ENCODE measurements at regions not wholly inside any gene's neighbourhood (a gene's known extent, or its start where the extent isn't known, plus 50 kb on each side); places are given as distances from the start of the nearest gene placed in this dataset.

DNA sequence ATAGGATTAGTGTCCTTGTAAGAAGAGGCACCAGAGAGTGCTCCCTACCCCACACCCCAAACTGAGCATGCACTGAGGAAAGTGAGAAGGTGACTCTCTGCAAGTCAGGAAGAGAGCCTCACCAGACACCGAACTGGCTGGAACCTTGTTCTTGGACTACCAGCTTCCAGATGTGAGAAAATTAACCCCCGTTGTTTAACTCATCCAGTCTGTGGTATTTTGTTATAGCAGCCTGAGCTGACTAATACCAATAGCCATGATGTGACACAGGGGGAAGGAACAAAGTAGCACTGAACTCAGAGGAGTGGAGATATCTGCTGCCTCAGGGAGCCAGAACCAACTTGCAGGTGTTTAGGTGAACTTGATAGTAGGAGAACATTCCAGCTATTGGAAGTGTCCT lies 415.2 kb upstream of the ZMIZ1 start:
- TF ChIP-seq, protein P1, sequence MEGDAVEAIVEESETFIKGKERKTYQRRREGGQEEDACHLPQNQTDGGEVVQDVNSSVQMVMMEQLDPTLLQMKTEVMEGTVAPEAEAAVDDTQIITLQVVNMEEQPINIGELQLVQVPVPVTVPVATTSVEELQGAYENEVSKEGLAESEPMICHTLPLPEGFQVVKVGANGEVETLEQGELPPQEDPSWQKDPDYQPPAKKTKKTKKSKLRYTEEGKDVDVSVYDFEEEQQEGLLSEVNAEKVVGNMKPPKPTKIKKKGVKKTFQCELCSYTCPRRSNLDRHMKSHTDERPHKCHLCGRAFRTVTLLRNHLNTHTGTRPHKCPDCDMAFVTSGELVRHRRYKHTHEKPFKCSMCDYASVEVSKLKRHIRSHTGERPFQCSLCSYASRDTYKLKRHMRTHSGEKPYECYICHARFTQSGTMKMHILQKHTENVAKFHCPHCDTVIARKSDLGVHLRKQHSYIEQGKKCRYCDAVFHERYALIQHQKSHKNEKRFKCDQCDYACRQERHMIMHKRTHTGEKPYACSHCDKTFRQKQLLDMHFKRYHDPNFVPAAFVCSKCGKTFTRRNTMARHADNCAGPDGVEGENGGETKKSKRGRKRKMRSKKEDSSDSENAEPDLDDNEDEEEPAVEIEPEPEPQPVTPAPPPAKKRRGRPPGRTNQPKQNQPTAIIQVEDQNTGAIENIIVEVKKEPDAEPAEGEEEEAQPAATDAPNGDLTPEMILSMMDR (IDR thresholded peaks at IDR 0.05): no peak
- Histone ChIP-seq H3K27ac (no peak overlapping the region), H3K9me3 (no peaks in the 10 kb centered on the region), H3K36me3 (no peaks in the 10 kb centered on the region), H3K4me3 (no peak overlapping the region), H3K4me1 (peaks cover 0 to 5% (median 0%) of the 10 kb centered on the region in 9 donors), H3K27me3 (peaks cover 0 to 3% (median 0%) of the 10 kb centered on the region in 7 donors)
- DNase-seq: no peak
- intact Hi-C loops (cut with DNase I): loop anchor here in 5 of 10 donors (10.0 kb wide), 5 partner anchors 339 to 599 kb away; no protein-coding TSS in a partner anchor
- WGBS, 2 donors: 59 to 87% methylated on average over 2 of the region's 2 CpGs
- no peak for ATAC-seq

DNA sequence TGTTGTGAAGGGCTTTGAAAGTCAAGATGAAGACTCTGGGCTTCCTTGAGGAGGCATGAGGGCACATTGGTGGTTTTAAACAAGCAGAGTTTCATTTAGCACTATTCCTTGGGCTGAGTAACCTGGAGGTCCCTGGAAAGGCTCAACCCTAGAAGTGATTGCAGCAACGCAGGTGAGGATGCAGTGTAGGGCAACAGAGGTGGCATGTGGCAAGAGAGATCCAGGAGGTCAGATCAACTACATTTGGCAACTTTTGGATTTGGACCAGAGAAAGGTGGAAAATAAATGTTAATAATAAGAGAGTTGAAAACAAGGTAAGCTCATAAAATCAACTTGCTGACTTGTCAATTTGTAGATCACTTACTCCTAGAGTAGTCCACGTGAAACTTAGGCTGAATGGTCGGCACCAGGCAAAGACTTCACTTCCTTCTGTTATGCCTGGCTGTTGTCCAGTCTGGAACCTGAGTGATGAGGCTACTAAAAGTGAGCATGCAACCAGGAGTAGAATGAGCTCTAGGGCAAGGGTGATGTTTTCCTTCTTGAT lies 414.6 kb upstream of the ZMIZ1 start:
- ATAC-seq: no peak
- H3K9me3 ChIP-seq: no peaks in the 10 kb centered on the region
- no peak for DNase-seq
- H3K36me3 ChIP-seq: no peaks in the 10 kb centered on the region
- peaks cover 0 to 3% (median 0%) of the 10 kb centered on the region in 7 donors for H3K27me3 ChIP-seq
- TF ChIP-seq, protein P1 (IDR thresholded peaks at IDR 0.05): no peak
- H3K4me1 ChIP-seq: peaks cover 0 to 5% (median 0%) of the 10 kb centered on the region in 9 donors
- intact Hi-C loops (cut with DNase I): loop anchor here in 5 of 10 donors (10.0 kb wide), 5 partner anchors 339 to 599 kb away; no protein-coding TSS in a partner anchor
- no peak overlapping the region for H3K27ac ChIP-seq
- H3K4me3 ChIP-seq: no peak overlapping the region
- 58 to 77% methylated on average over 3 of the region's 3 CpGs for whole genome bisulfite sequencing, 2 donors

DNA sequence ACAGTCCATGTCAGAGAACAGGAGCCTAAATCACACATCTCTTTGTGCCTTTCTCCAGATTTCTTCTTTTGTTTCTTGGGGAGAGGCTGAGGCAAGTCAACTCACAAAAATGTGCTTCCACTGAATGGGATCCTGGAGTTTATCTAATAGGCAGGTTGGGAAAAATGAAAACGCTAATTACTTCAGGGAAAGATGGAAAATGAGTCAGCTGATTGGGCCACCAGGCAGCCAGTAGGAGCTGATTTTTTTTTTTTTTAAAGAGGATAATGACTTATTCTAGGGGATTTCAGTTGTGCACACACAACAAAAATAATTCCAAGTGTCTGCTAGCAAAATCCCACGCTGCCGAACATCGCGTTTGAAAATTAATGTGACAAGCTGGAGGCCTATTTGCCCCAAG lies 412.8 kb upstream of the ZMIZ1 start:
- intact Hi-C loops (cut with DNase I): loop anchor here in 8 of 10 donors (2.0 to 10.0 kb wide), 7 partner anchors 341 to 609 kb away; no protein-coding TSS in a partner anchor
- DNase-seq: no peak
- Histone ChIP-seq H3K9me3 (no peaks in the 10 kb centered on the region), H3K36me3 (no peaks in the 10 kb centered on the region), H3K4me3 (no peak overlapping the region), H3K27ac (no peak overlapping the region), H3K27me3 (peaks cover 0 to 3% (median 0%) of the 10 kb centered on the region in 7 donors), H3K4me1 (peaks cover 0 to 5% (median 0%) of the 10 kb centered on the region in 9 donors)
- 88 to 92% methylated on average over 5 of the region's 5 CpGs for WGBS, 2 donors
- TF ChIP-seq, protein P1 (IDR thresholded peaks at IDR 0.05): no peak
- ATAC-seq: no peak

DNA sequence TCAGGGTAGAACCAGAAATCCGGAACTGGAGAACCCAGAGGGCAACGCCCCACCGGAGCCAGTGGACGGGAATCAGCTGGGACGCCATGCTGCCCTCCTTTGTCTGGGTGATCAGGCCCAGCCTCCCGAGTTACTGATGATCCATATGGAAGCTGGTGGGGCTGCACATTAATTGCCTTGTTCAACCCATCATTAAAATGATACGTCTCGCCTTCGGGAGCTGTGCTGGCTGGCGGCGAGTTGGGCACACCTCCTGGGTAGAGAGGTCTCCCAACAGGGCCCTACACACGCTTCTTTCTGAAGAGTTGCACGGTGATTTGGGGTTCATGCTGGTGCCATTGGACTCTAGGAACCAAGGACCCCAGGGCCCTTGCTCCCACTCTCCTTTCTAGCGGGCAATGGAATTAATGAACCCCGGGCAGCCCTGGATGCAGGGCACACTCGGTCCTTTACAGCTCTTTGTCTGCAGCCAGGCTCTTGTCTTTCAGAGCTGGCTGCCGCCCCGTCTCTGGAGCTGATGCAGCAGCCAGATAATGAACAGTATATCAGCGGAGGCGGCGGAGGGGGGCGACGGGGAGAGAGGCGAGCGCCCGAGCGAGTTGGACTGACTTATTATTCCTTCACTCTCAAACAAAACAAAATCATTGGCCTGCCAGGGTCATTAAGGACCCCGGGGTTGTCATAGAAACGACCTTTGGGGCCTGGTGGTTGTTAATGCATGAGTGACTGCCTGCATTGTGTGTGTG lies 412.2 kb upstream of the ZMIZ1 start:
- H3K9me3 ChIP-seq: no peaks in the 10 kb centered on the region
- intact Hi-C loops (cut with DNase I): loop anchor here in 8 of 10 donors (2.0 to 10.0 kb wide), 7 partner anchors 342 to 609 kb away; no protein-coding TSS in a partner anchor
- H3K27me3 ChIP-seq: peaks cover 0 to 3% (median 0%) of the 10 kb centered on the region in 7 donors
- peak in 1 of 2 donors; percentile 23 for DNase-seq
- H3K4me3 ChIP-seq: no peak overlapping the region
- WGBS, 2 donors: 65 to 66% methylated on average over 29 of the region's 29 CpGs
- TF ChIP-seq, protein P1 (IDR thresholded peaks at IDR 0.05): no peak
- ATAC-seq: peak in 3 of 8 donors; percentile 13 to 37 (median 26)
- no peak overlapping the region for H3K27ac ChIP-seq
- H3K4me1 ChIP-seq: peaks cover 0 to 5% (median 0%) of the 10 kb centered on the region in 9 donors
- no peaks in the 10 kb centered on the region for H3K36me3 ChIP-seq
